Esophagus muscularis mucosa (tissue), 4 donors: ENCODE measurements at regions not wholly inside any gene's neighbourhood (a gene's known extent, or its start where the extent isn't known, plus 50 kb on each side); places are given as distances from the start of the nearest gene placed in this dataset.

Source experiments
- DNase-seq: peaks from one replicate; pipeline ENCODE4 v3.0.0-alpha.2; 2017; ENCODE audit errors: extremely low spot score
- H3K27ac ChIP-seq, 4 donors: fragments of 200-600 bp; sonication (generic); replicated peaks in 1 of 4; 1 replicate in 3 of 4; 2 replicates in 1 of 4; pipeline ENCODE4 v1.5.1; 2016 to 2019; ENCODE audit warnings: mild to moderate bottlenecking in 1 of 4
- H3K27me3 ChIP-seq, 4 donors: fragments of 200-600 bp; sonication (generic); one replicate each; pipeline versions ENCODE4 v1.5.1 to v1.6.0; 2016 to 2019
- H3K36me3 ChIP-seq, 4 donors: fragments of 200-600 bp; sonication (generic); one replicate each; pipeline ENCODE4 v1.5.1; 2016 to 2019
- H3K4me1 ChIP-seq, 4 donors: fragments of 200-600 bp; sonication (generic); one replicate each; pipeline ENCODE4 v1.5.1; 2016 to 2019
- H3K4me3 ChIP-seq, 4 donors: fragments of 200-600 bp; sonication (generic); 1 replicate in 2 of 4; 2 replicates in 2 of 4; pipeline ENCODE4 v1.5.1; 2016 to 2019; ENCODE audit warnings: mild to moderate bottlenecking in 4 of 4, moderate library complexity in 1 of 4
- H3K9me3 ChIP-seq, 4 donors: fragments of 200-600 bp; sonication (generic); 1 replicate in 3 of 4; 2 replicates in 1 of 4; pipeline ENCODE4 v1.5.1; 2016 to 2019
- EP300 ChIP-seq: sonication (generic); formaldehyde crosslinking; IDR thresholded peaks from one replicate; pipeline ENCODE4 v1.6.1; 2017; ENCODE audit warnings: antibody characterized with exemption
- POLR2A ChIP-seq: fragments of 450-650 bp; IDR thresholded peaks from one replicate; pipeline ENCODE4 v1.6.1; 2017; ENCODE audit warnings: antibody characterized with exemption, moderate library complexity, mild to moderate bottlenecking, low read depth
- POLR2AphosphoS5 ChIP-seq, 2 donors: sonication (generic); formaldehyde crosslinking; IDR thresholded peaks; one replicate each; pipeline ENCODE4 v1.6.1; 2017; ENCODE audit warnings: antibody characterized with exemption in 2 of 2
- WGBS: methylation state at CpG from one replicate; pipeline ENCODE4 v1.1.5; 2018; 5-methylcytosine and 5-hydroxymethylcytosine counted together
- intact Hi-C: fragments of 100-400 bp; cut with DNase I; formaldehyde crosslinking; loops from one replicate; pipeline ENCODE4 v1.15.1; 2023
- TF ChIP-seq, protein P1 (sequence below), 3 experiments: fragments of 200-600 bp in 2 of 3; fragments of 450-650 bp in 1 of 3; sonication (generic) in 2 of 3; IDR thresholded peaks; one replicate each; pipeline ENCODE4 v1.5.1; 2017 to 2019; ENCODE audit warnings: antibody characterized with exemption in 3 of 3, mild to moderate bottlenecking in 2 of 3, moderate library complexity in 1 of 3

DNA sequence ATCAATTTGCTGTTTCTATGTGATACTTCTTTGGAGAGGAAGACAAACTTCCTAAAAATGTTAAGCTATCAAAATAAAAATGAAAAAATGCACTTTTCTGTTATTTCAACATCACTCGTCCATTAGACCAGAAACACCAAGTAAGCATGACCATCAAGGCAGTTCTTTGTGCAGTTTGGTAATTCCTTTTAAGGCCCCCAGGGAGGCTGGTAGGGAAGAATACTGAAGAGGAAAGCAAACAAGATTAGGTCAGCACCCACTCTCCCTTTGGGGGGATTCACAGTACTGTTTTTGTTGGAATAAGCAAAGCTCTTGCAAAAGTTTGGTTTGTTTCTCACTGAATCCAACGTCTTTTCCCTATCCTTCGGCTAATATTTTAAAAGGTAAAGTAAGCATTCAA, 206.8 kb upstream of the SLC35B3 start:
- no peak for DNase-seq
- intact Hi-C loops = no loop called here
- H3K4me3 ChIP-seq = no peak overlapping the region
- H3K27me3 ChIP-seq = no peaks in the 10 kb centered on the region
- TF ChIP-seq POLR2A (no peak), EP300 (no peak), POLR2AphosphoS5 (IDR thresholded peaks at IDR 0.05) (no peak)
- TF ChIP-seq, protein P1, sequence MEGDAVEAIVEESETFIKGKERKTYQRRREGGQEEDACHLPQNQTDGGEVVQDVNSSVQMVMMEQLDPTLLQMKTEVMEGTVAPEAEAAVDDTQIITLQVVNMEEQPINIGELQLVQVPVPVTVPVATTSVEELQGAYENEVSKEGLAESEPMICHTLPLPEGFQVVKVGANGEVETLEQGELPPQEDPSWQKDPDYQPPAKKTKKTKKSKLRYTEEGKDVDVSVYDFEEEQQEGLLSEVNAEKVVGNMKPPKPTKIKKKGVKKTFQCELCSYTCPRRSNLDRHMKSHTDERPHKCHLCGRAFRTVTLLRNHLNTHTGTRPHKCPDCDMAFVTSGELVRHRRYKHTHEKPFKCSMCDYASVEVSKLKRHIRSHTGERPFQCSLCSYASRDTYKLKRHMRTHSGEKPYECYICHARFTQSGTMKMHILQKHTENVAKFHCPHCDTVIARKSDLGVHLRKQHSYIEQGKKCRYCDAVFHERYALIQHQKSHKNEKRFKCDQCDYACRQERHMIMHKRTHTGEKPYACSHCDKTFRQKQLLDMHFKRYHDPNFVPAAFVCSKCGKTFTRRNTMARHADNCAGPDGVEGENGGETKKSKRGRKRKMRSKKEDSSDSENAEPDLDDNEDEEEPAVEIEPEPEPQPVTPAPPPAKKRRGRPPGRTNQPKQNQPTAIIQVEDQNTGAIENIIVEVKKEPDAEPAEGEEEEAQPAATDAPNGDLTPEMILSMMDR (IDR thresholded peaks at IDR 0.05) = no peak
- H3K36me3 ChIP-seq = no peaks in the 10 kb centered on the region
- peaks cover 0 to 7% (median 2%) of the 10 kb centered on the region in 4 donors for H3K9me3 ChIP-seq
- H3K4me1 ChIP-seq = no peaks in the 10 kb centered on the region
- 58% methylated on average over 3 of the region's 3 CpGs for WGBS
- H3K27ac ChIP-seq = no peak overlapping the region

DNA sequence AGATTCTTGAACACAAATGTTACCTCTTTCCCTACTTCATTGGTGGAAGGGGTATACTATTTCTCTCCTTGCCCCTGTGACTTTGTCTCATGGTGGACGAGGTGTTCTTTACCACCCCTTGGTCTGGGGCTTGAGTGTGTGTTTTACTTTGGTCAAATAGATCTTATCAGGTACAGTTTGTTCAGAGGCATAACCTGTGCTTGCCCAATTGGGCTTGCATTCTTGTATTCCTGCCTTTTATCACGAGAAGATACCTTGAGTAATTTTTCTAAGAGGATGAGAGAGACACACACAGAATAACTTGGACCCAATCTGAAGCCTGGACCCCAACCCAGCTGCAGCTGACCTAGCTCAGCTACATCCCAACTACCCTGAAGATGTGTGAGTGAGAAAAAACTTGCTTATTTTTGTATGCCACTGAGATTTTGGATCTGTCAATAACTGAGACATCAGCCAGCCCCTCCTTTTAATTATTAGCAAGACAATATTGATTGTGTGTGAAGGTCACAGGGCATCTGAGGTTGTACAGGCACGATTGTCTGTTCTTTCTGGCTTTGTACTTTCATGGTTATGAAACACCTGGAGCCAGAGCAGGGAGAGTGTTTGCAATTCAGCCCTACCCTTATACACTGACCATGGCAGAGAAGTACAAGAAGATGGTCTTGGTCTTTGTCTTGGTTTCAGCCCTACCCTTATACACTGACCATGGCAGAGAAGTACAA, 204.7 kb upstream of the SLC35B3 start:
- H3K4me1 ChIP-seq = no peaks in the 10 kb centered on the region
- H3K27me3 ChIP-seq = no peaks in the 10 kb centered on the region
- DNase-seq = no peak

DNA sequence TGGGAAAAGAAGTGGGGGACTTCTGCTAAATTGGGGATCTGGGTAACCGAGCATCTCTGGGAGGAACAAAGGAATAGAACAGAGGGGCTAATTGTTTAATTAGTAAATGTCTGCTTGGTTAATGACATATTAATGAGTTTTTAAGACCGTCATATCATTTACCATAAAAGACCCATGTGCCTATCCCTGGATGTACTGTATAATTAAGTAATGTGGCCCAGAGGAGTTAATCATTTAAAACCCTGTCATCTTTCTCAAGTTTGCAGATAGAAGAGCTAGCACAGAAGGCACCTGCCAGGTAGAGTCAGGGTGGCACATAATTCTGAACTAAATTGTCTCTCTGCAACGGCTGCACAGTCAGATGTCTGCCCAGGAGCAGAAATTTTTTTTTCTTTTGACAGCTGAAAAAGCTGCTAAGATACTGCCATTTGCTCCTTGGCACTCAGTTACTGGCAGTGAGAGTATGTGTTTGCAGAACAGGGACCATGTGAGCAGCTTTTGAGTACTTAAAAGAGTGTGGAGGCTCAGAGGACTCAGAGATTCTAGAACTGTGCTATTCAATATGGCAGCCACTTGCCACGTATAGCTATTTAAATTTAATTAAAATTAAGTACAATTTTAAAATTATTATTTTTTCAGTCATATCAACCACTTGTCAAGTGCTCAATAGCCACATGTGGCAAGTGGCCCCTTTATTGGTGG, 202.7 kb upstream of the SLC35B3 start:
- no peaks in the 10 kb centered on the region for H3K36me3 ChIP-seq
- DNase-seq = no peak
- H3K27ac ChIP-seq = no peak overlapping the region
- TF ChIP-seq, protein P1 (IDR thresholded peaks at IDR 0.05) = no peak
- TF ChIP-seq EP300 (no peak), POLR2AphosphoS5 (IDR thresholded peaks at IDR 0.05) (no peak), POLR2A (no peak)
- no peaks in the 10 kb centered on the region for H3K4me1 ChIP-seq
- no peak overlapping the region for H3K4me3 ChIP-seq
- no peaks in the 10 kb centered on the region for H3K27me3 ChIP-seq
- peaks cover 0 to 3% (median 0%) of the 10 kb centered on the region in 4 donors for H3K9me3 ChIP-seq
- intact Hi-C loops = no loop called here
- 81% methylated on average over 4 of the region's 4 CpGs for WGBS

More for the DNA sequence above, 204.7 kb upstream of the SLC35B3 start:
- no peak overlapping the region for H3K27ac ChIP-seq
- H3K4me3 ChIP-seq = no peak overlapping the region
- 62% methylated on average over 3 of the region's 3 CpGs for WGBS
- H3K36me3 ChIP-seq = no peaks in the 10 kb centered on the region
- TF ChIP-seq POLR2A = no peak
- no peak for TF ChIP-seq EP300
- TF ChIP-seq POLR2AphosphoS5 (IDR thresholded peaks at IDR 0.05) = no peak
- TF ChIP-seq, protein P1 (IDR thresholded peaks at IDR 0.05) = no peak
- intact Hi-C loops = no loop called here
- peaks cover 0 to 7% (median 2%) of the 10 kb centered on the region in 4 donors for H3K9me3 ChIP-seq

DNA sequence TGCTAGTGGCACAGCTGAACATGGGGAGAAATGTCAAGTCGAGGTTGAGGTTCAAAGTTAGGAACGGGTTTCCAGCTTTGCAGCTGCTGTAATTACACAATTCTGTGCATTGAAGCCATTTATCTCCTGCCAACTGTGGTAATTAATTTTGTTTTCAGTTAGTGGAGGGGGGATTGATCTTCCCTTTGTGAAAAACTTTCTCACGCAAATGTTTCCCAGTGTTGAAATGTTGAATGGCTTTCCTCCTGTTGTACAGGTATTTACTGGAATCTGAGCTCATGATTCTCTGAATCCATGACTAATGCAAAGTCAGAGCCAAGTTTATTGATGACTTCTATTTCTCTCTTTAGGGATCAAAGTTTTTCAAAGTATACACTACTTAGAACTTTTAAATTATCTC, 198.4 kb upstream of the SLC35B3 start:
- Histone ChIP-seq H3K4me1 (no peaks in the 10 kb centered on the region), H3K9me3 (no peaks in the 10 kb centered on the region), H3K4me3 (no peak overlapping the region), H3K27me3 (no peaks in the 10 kb centered on the region), H3K27ac (no peak overlapping the region), H3K36me3 (no peaks in the 10 kb centered on the region)
- 55% methylated on average over 3 of the region's 3 CpGs for WGBS
- TF ChIP-seq EP300 = no peak
- TF ChIP-seq, protein P1 (IDR thresholded peaks at IDR 0.05) = no peak
- no peak for TF ChIP-seq POLR2A
- TF ChIP-seq POLR2AphosphoS5 (IDR thresholded peaks at IDR 0.05) = no peak
- intact Hi-C loops = no loop called here
- no peak for DNase-seq
